BE2C (cell line): ENCODE measurements at regions not wholly inside any gene's neighbourhood (a gene's known extent, or its start where the extent isn't known, plus 50 kb on each side); places are given as distances from the start of the nearest gene placed in this dataset.

Experiments used
- DNase-seq: peaks from one replicate; pipeline ENCODE4 v3.0.0-alpha.2; 2020
- H3K27me3 ChIP-seq: fragments of 250-450 bp; sonication (Bioruptor Pico); 2 replicates; pipeline ENCODE4 v1.5.1; 2020; ENCODE audit warnings: mild to moderate bottlenecking
- H3K36me3 ChIP-seq: fragments of 250-450 bp; sonication (Bioruptor Pico); 2 replicates; pipeline ENCODE4 v1.5.1; 2020; ENCODE audit warnings: mild to moderate bottlenecking
- H3K4me1 ChIP-seq: fragments of 250-450 bp; sonication (Bioruptor Pico); 2 replicates; pipeline ENCODE4 v1.5.1; 2020
- H3K4me3 ChIP-seq: 2 replicates; pipeline ENCODE4 v1.5.1; 2011; ENCODE audit warnings: low read depth, low read length
- H3K9me3 ChIP-seq: fragments of 250-450 bp; sonication (Bioruptor Pico); 2 replicates; pipeline ENCODE4 v1.5.1; 2020
- CTCF ChIP-seq: IDR thresholded peaks from 2 replicates; pipeline ENCODE4 v1.5.1; 2012; ENCODE audit warnings: mild to moderate bottlenecking, low read depth, low read length

DNA sequence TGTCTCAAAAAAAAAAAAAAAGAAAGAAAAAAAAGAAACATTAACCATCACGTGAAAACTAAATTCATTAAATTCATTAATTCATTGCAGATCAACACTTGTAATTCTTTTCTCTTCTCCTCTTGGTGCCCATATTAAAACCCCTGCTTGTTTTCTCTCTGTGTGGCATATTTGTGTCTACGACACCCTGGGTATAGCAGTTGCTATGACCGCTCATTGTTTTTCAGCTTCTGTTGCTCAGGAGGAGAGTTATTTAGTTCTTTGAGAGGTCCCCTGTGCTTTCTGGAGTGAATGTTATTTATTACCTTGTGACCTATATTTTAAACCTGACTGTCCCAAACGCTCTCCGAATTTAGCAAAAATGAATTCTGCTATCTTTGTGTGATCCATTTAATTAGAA is 62.3 kb upstream of the CLMP start:
- peaks cover 3% of the 10 kb centered on the region for H3K9me3 ChIP-seq
- DNase-seq = no peak
- H3K36me3 ChIP-seq = no peaks in the 10 kb centered on the region
- no peak for TF ChIP-seq CTCF
- no peaks in the 10 kb centered on the region; the same call in 1 of the 2 replicates for H3K4me1 ChIP-seq
- H3K27me3 ChIP-seq = no peaks in the 10 kb centered on the region
- no peak overlapping the region for H3K4me3 ChIP-seq

- TF ChIP-seq CTCF = no peak
- Histone ChIP-seq H3K4me3 (no peak overlapping the region), H3K27me3 (no peaks in the 10 kb centered on the region), H3K36me3 (no peaks in the 10 kb centered on the region), H3K9me3 (peaks cover 3% of the 10 kb centered on the region), H3K4me1 (no peaks in the 10 kb centered on the region)
- no peak for DNase-seq
Measured at GRCh38 chr11:123255909-123256308, 60.9 kb upstream of the CLMP start.

DNA sequence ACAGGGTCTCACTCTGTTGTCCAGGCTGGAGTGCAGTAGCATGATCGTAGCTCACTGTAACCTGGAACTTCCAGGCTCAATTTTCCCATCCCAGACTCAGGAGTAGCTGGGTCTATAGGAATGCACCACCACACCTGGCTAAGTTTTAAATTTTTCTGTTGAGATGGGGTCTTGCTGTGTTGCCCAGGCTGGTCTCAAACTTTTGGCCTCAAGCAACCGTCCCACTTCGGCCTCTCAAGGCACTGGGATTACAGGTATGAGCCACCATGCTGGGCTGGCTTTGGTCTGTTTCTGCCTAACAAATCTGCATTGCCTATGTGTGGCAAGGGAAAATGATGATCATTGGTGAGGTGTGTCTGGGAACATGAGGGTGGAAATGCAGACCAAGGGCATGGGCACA is 59.3 kb upstream of the CLMP start:
- H3K4me1 ChIP-seq = no peaks in the 10 kb centered on the region
- no peak for DNase-seq
- no peak overlapping the region for H3K4me3 ChIP-seq
- no peak for TF ChIP-seq CTCF
- H3K36me3 ChIP-seq = no peaks in the 10 kb centered on the region
- no peaks in the 10 kb centered on the region for H3K27me3 ChIP-seq
- no peaks in the 10 kb centered on the region; the same call in none of the 2 replicates for H3K9me3 ChIP-seq

DNA sequence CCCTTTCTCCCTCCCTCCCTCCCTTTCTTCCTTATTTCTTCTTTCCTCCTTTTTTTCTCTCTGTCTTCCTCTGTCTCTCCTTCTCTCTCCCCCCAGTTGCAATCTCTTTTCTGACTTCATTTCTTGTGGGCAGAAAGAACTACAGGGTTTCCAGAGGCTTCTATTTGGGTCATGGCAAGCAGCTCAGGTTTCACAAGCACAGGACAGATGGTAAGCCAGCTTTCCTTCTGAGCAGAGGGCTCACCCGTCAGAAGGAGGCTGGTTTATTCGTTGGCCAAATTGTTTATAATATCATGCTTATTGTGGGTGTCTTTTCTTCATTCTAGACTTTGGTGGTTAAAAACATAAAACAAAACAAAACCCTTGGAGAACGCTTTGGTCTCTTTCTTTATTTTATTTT is 58.9 kb upstream of the CLMP start:
- no peak for TF ChIP-seq CTCF
- Histone ChIP-seq H3K4me3 (no peak overlapping the region), H3K27me3 (no peaks in the 10 kb centered on the region), H3K36me3 (no peaks in the 10 kb centered on the region), H3K9me3 (no peaks in the 10 kb centered on the region; the same call in none of the 2 replicates), H3K4me1 (no peaks in the 10 kb centered on the region)
- DNase-seq = no peak

- Histone ChIP-seq H3K36me3 (no peaks in the 10 kb centered on the region), H3K27me3 (no peaks in the 10 kb centered on the region), H3K4me3 (no peak overlapping the region), H3K4me1 (no peaks in the 10 kb centered on the region), H3K9me3 (no peaks in the 10 kb centered on the region; the same call in 1 of the 2 replicates)
- DNase-seq = no peak
- TF ChIP-seq CTCF = no peak
Measured at GRCh38 chr11:123253223-123253622, 58.2 kb upstream of the CLMP start.

- no peak for DNase-seq
- Histone ChIP-seq H3K9me3 (no peaks in the 10 kb centered on the region), H3K4me1 (no peaks in the 10 kb centered on the region), H3K36me3 (no peaks in the 10 kb centered on the region), H3K4me3 (no peak overlapping the region), H3K27me3 (no peaks in the 10 kb centered on the region)
- no peak for TF ChIP-seq CTCF
Measured at GRCh38 chr11:123251657-123252344, 56.8 kb upstream of the CLMP start.
